ENCODE measurements at regions not wholly inside any gene's neighbourhood (a gene's known extent, or its start where the extent isn't known, plus 50 kb on each side); places are given as distances from the start of the nearest gene placed in this dataset.

- H3K4me3 ChIP-seq (ENCODE audit: control insufficient read depth, low read depth, low read length) = no peak overlapping the region
Measured at GRCh38 chr1:163596541-163597258, 274.9 kb downstream of the NUF2 start.

GRCh38 chr1:163604321-163604720 lies 282.6 kb downstream of the NUF2 start:
- no peak overlapping the region for H3K4me3 ChIP-seq (ENCODE audit: control insufficient read depth, low read depth, low read length)
- no peak for DNase-seq (ENCODE audit: low read depth)
- TF ChIP-seq CTCF (IDR thresholded peaks at IDR 0.05; ENCODE audit: control insufficient read depth, insufficient read depth, low read depth, low read length, missing control alignments) = no peak

More at GRCh38 chr1:163596541-163597258, 274.9 kb downstream of the NUF2 start:
- no peak for DNase-seq (ENCODE audit: low read depth)
- no peak for TF ChIP-seq CTCF (IDR thresholded peaks at IDR 0.05; ENCODE audit: control insufficient read depth, insufficient read depth, low read depth, low read length, missing control alignments)

- no peak for TF ChIP-seq CTCF (IDR thresholded peaks at IDR 0.05; ENCODE audit: control insufficient read depth, insufficient read depth, low read depth, low read length, missing control alignments)
- no peak overlapping the region for H3K4me3 ChIP-seq (ENCODE audit: control insufficient read depth, low read depth, low read length)
Measured at GRCh38 chr1:163604896-163605295, 283.1 kb downstream of the NUF2 start.

DNA sequence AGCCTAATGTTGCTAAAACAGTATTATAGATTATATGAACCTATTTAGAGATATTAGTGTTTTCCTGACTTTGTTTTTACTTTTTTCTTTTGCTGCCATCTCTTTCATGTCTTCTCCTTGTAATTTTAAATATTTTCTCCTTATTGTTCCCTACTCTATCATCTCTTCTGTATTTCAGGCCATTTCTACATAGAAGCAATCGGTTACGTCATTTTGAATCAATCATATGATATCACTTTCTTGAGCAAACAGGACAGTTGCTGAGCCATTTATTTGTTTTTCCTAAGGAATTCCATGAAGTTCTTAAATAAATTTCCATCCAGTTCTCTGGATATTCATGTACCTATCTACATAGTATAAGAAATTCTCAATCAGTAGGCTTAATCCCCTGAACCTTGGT lies 287.2 kb downstream of the NUF2 start:
- no peak for TF ChIP-seq CTCF (IDR thresholded peaks at IDR 0.05; ENCODE audit: control insufficient read depth, insufficient read depth, low read depth, low read length, missing control alignments)
- no peak overlapping the region for H3K4me3 ChIP-seq (ENCODE audit: control insufficient read depth, low read depth, low read length)
- no peak for DNase-seq (ENCODE audit: low read depth)

More at GRCh38 chr1:163604896-163605295, 283.1 kb downstream of the NUF2 start:
- DNase-seq (ENCODE audit: low read depth) = no peak

DNA sequence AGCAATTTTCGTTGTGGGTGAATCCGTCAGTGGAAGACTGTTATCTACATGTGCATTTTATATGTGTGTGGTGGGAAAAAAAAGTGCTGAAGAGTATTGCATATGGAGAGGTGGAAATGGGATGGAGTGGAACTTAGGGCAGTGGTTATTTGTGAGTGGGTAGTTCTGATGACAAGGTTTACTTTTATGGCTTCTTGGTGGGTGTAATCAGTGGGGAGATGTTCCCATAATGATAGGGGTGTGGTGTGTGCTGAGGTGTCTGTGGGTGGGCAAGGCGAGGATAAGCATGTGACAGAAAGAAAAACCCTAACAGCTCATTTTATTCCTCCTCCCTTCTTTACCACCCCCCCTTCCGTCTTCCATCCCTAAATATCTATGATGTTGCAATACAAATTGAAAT lies 288.1 kb downstream of the NUF2 start:
- no peak for DNase-seq (ENCODE audit: low read depth)
- no peak overlapping the region for H3K4me3 ChIP-seq (ENCODE audit: control insufficient read depth, low read depth, low read length)
- TF ChIP-seq CTCF (IDR thresholded peaks at IDR 0.05; ENCODE audit: control insufficient read depth, insufficient read depth, low read depth, low read length, missing control alignments) = no peak

GRCh38 chr1:163610486-163610885 lies 288.7 kb downstream of the NUF2 start:
- no peak overlapping the region for H3K4me3 ChIP-seq (ENCODE audit: control insufficient read depth, low read depth, low read length)
- no peak for DNase-seq (ENCODE audit: low read depth)
- no peak for TF ChIP-seq CTCF (IDR thresholded peaks at IDR 0.05; ENCODE audit: control insufficient read depth, insufficient read depth, low read depth, low read length, missing control alignments)
